LNCAP (cell line): ENCODE measurements at regions not wholly inside any gene's neighbourhood (a gene's known extent, or its start where the extent isn't known, plus 50 kb on each side); places are given as distances from the start of the nearest gene placed in this dataset.

Experiments used
- CTCF ChIP-seq: fragments of 450-650 bp; IDR thresholded peaks from 2 replicates; pipeline ENCODE4 v1.5.1; 2017; ENCODE audit warnings: mild to moderate bottlenecking

GRCh38 chr3:1699361-1699920 is 399.2 kb upstream of the CNTN4 start:
- TF ChIP-seq CTCF, result no peak

GRCh38 chr3:1700650-1701049 is 398.0 kb upstream of the CNTN4 start:
- no peak for TF ChIP-seq CTCF

- no peak for TF ChIP-seq CTCF
Observed at GRCh38 chr3:1703169-1703568, 395.5 kb upstream of the CNTN4 start.

GRCh38 chr3:1710663-1711062 is 388.0 kb upstream of the CNTN4 start:
- TF ChIP-seq CTCF, result no peak

GRCh38 chr3:1717524-1717923 is 381.1 kb upstream of the CNTN4 start:
- TF ChIP-seq CTCF, result no peak

- TF ChIP-seq CTCF, result no peak
Observed at GRCh38 chr3:1723726-1724125, 374.9 kb upstream of the CNTN4 start.

GRCh38 chr3:1726741-1727140 is 371.9 kb upstream of the CNTN4 start:
- no peak for TF ChIP-seq CTCF

- TF ChIP-seq CTCF, result no peak
Observed at GRCh38 chr3:1727242-1727641, 371.4 kb upstream of the CNTN4 start.
